K562 (cell line): ENCODE measurements at regions not wholly inside any gene's neighbourhood (a gene's known extent, or its start where the extent isn't known, plus 50 kb on each side); places are given as distances from the start of the nearest gene placed in this dataset.
A peak's percentile ranks its signal among the peaks of the same experiment; 100 is the strongest.

Experiments
- ATAC-seq: fragments of 200-7000 bp; cut with Tn5 transposase; 3 replicates; pipeline ENCODE4 v1.9.1; 2020; ENCODE audit warnings: moderate library complexity
- BruUV-seq: library from RNA; stranded (reverse); fragments of 400-500 nt; replicated peaks from 2 replicates; lab custom pipeline; 2021; lab: Mats Ljungman, UMichigan
- CTCF ChIA-PET: fragments of 300-600 bp; formaldehyde crosslinking; extraction: SDS; loops from one replicate; lab custom pipeline; 2021; ENCODE audit warnings: low intra/inter-chr PET ratio; lab: Yijun Ruan, JAX
- POLR2A ChIA-PET: fragments of 300-600, 350-650 bp; sonication (Branson Sonifier 250); formaldehyde crosslinking; extraction: SDS; loops from one replicate; lab custom pipeline; 2021; ENCODE audit warnings: antibody characterized with exemption, inconsistent platforms; lab: Yijun Ruan, JAX
- DNase-seq, 4 experiments: peaks; one replicate each; pipeline versions ENCODE4 v3.0.0 to v3.0.0-alpha.2; 2011 to 2018; ENCODE audit warnings: low spot score in 3 of 4, mixed read lengths in 3 of 4; ENCODE audit errors: extremely low read depth in 1 of 4
- FAIRE-seq: peaks from 2 replicates; lab custom pipeline; 2011; peaks lifted over from hg19 to GRCh38; lab: Jason Lieb, UNC
- H2AFZ ChIP-seq: 2 replicates; pipeline ENCODE4 v1.6.0; 2011; ENCODE audit warnings: low read depth, low read length, control low read depth, inconsistent platforms
- H3K27ac ChIP-seq: fragments of 200-600 bp; 3 replicates; pipeline ENCODE4 v1.8.0; 2011; ENCODE audit warnings: low read depth, mild to moderate bottlenecking, control low read depth, inconsistent platforms, low read length, moderate library complexity, mixed read lengths; ENCODE audit errors: extremely low read depth
- H3K27me3 ChIP-seq, 2 experiments: fragments of 300-600 bp in 1 of 2; 2 replicates in 1 of 2; 3 replicates in 1 of 2; pipeline versions ENCODE4 v1.6.0 to v1.8.0; 2011; ENCODE audit warnings: inconsistent platforms in 2 of 2, low read length in 2 of 2, mild to moderate bottlenecking in 1 of 2, mixed read lengths in 1 of 2, moderate library complexity in 1 of 2; ENCODE audit not compliant: control insufficient read depth in 2 of 2, insufficient read depth in 2 of 2
- H3K36me3 ChIP-seq: fragments of 300-600 bp; 3 replicates; pipeline ENCODE4 v1.8.0; 2011; ENCODE audit warnings: mild to moderate bottlenecking, low read length, inconsistent platforms; ENCODE audit not compliant: control insufficient read depth, insufficient read depth
- H3K4me1 ChIP-seq, 2 experiments: fragments of 200-600 bp in 1 of 2; replicated peaks in 1 of 2; 2 replicates in 1 of 2; 3 replicates in 1 of 2; pipeline versions ENCODE4 v1.5.1 to v1.8.0; 2011; ENCODE audit warnings: inconsistent platforms in 2 of 2, low read length in 2 of 2, mild to moderate bottlenecking in 1 of 2, mixed read lengths in 1 of 2, moderate library complexity in 1 of 2; ENCODE audit not compliant: control insufficient read depth in 2 of 2, insufficient read depth in 2 of 2
- H3K4me2 ChIP-seq: 2 replicates; pipeline ENCODE4 v1.6.1; 2011; ENCODE audit warnings: low read length, control low read depth, inconsistent platforms, mixed read lengths; ENCODE audit not compliant: insufficient read depth
- H3K4me3 ChIP-seq: fragments of 200-600 bp; sonication (generic), shearing (Covaris generic); 2 replicates; pipeline ENCODE4 v1.5.1; 2016; ENCODE audit warnings: control low read depth, inconsistent platforms
- H3K79me2 ChIP-seq: fragments of 200-600 bp; 3 replicates; pipeline ENCODE4 v1.8.0; 2011; ENCODE audit warnings: low read length, inconsistent platforms; ENCODE audit not compliant: control insufficient read depth, insufficient read depth
- H3K9ac ChIP-seq, 2 experiments: 2 replicates each; pipeline versions ENCODE4 v1.6.0 to v1.6.1; 2011; ENCODE audit warnings: low read depth in 2 of 2, low read length in 2 of 2, control low read depth in 1 of 2, inconsistent platforms in 1 of 2, mild to moderate bottlenecking in 1 of 2, mixed read lengths in 1 of 2; ENCODE audit not compliant: insufficient read depth in 1 of 2
- H3K9me1 ChIP-seq: one replicate; pipeline ENCODE4 v1.6.0; 2011; ENCODE audit warnings: inconsistent platforms, mild to moderate bottlenecking, low read length, moderate library complexity; ENCODE audit not compliant: control insufficient read depth, insufficient read depth
- H3K9me3 ChIP-seq: replicated peaks from 2 replicates; pipeline ENCODE4 v1.5.1; 2011; ENCODE audit warnings: low read depth, low read length, inconsistent platforms; ENCODE audit not compliant: control insufficient read depth, insufficient read depth
- H4K20me1 ChIP-seq: replicated peaks from 2 replicates; pipeline ENCODE4 v1.6.1; 2011; ENCODE audit warnings: low read length, inconsistent platforms, mixed read lengths; ENCODE audit not compliant: control insufficient read depth, insufficient read depth
- STAG1 ChIP-seq: sonication (generic); formaldehyde crosslinking; IDR thresholded peaks from 2 replicates; pipeline ENCODE4 v1.5.0; 2020; ENCODE audit warnings: missing genetic modification reagents, borderline replicate concordance
- TFAP4 ChIP-seq: sonication (generic); formaldehyde crosslinking; IDR thresholded peaks from 2 replicates; pipeline ENCODE4 v1.8.0; 2022; ENCODE audit warnings: missing genetic modification reagents, mild to moderate bottlenecking, moderate library complexity, borderline replicate concordance
- WGBS: fragments of 100-300 bp; shearing (Covaris generic); methylation state at CpG from one replicate; pipeline ENCODE4 v1.1.6; 2016; ENCODE audit warnings: low coverage, mixed read lengths; ENCODE audit not compliant: insufficient coverage; ENCODE audit errors: missing lambda C conversion rate; 5-methylcytosine and 5-hydroxymethylcytosine counted together
- in situ Hi-C: fragments of 300-500 bp; cut with MboI; formaldehyde crosslinking; loops from 4 replicates; pipeline ENCODE4 v1.15.0; 2018; ENCODE audit warnings: inconsistent platforms, mixed read lengths
- intact Hi-C: fragments of 100-400 bp; cut with micrococcal nuclease; formaldehyde crosslinking; loops from 2 replicates; pipeline ENCODE4 v1.14.2; 2022

GRCh38 chr5:139739150-139739974, 56.2 kb upstream of the PSD2 start:
- Histone ChIP-seq H3K27me3 (no peaks in the 10 kb centered on the region), H2AFZ (no peak overlapping the region), H3K79me2 (no peaks in the 10 kb centered on the region), H3K4me2 (no peak overlapping the region), H3K4me3 (no peak overlapping the region), H3K4me1 (peaks cover 0 to 13% of the 10 kb centered on the region in 2 experiments; a peak in 2 of 5 replicates), H3K9me1 (no peaks in the 10 kb centered on the region), H3K9me3 (no peaks in the 10 kb centered on the region), H4K20me1 (no peaks in the 10 kb centered on the region)
- intact Hi-C loops, result no loop called here
- FAIRE-seq (no peak), ATAC-seq (peak; percentile 52; the same call in 2 of the 3 replicates)
- CTCF ChIA-PET, result interaction anchor here (0.5 kb wide), 1 partner anchor 102 kb away, joined by 3 read pairs; no protein-coding TSS in a partner anchor
- POLR2A ChIA-PET, result interaction anchor here (0.6 to 1.1 kb wide), 5 partner anchors 14 to 1560 kb away, joined by 3 to 4 read pairs (median 3); partner anchors contain the start of gene KIF20A
- in situ Hi-C loops, result no loop called here
- TF ChIP-seq STAG1 (CRISPR knock-in tag) (no peak), TFAP4 (CRISPR knock-in tag) (0 out of 2 replicates have a peak, but pooled peaks have one; percentile 38)
- TF ChIP-seq, all 486 proteins: peak for 1
- BruUV-seq, result no TSS peak
- 30% methylated on average over 4 of the region's 4 CpGs for WGBS
- Histone ChIP-seq H3K36me3 (no peaks in the 10 kb centered on the region), H3K27ac (no peak overlapping the region), H3K9ac (peak overlapping the region in 1 of 2 experiments; percentile 64; a peak in 1 of 4 replicates)
- peak in 2 of 4 experiments; percentile 44 to 59 for DNase-seq
